B cell (primary cell): ENCODE measurements at regions not wholly inside any gene's neighbourhood (a gene's known extent, or its start where the extent isn't known, plus 50 kb on each side); places are given as distances from the start of the nearest gene placed in this dataset.

ENCODE experiments used
- ATAC-seq: fragments of 200-7000 bp; cut with Tn5 transposase; one replicate; pipeline ENCODE4 v1.10.0; 2021; ENCODE audit warnings: low read depth, mild to moderate bottlenecking, moderate number of reproducible peaks, moderate library complexity
- CTCF ChIA-PET: fragments of 350-600 bp; sonication (Branson Sonifier 250); formaldehyde crosslinking; loops from one replicate; lab custom pipeline; 2021; ENCODE audit warnings: antibody characterized with exemption, inconsistent platforms; lab: Charles Lee
- POLR2A ChIA-PET: fragments of 350-600 bp; sonication (Branson Sonifier 250); formaldehyde crosslinking; loops from one replicate; lab custom pipeline; 2021; ENCODE audit warnings: antibody characterized with exemption; lab: Charles Lee
- DNase-seq: peaks from one replicate; pipeline ENCODE4 v3.0.0; 2013
- H2AFZ ChIP-seq: 2 replicates; pipeline ENCODE4 v1.6.1; 2012; ENCODE audit warnings: mild to moderate bottlenecking, low read depth, low read length; ENCODE audit not compliant: insufficient read depth, poor library complexity, severe bottlenecking
- H3K27ac ChIP-seq, 2 donors: 1 replicate in 1 of 2; 2 replicates in 1 of 2; pipeline ENCODE4 v1.5.1; 2012 to 2013; ENCODE audit warnings: low read length in 2 of 2, mild to moderate bottlenecking in 2 of 2, moderate library complexity in 1 of 2
- H3K27me3 ChIP-seq, 4 experiments: fragments of 200-600 bp in 1 of 4; sonication (generic) in 1 of 4; replicated peaks in 1 of 4; 1 replicate in 2 of 4; 2 replicates in 2 of 4; pipeline versions ENCODE4 v1.6.1 to v1.7.0; 2013 to 2016; ENCODE audit warnings: low read length in 3 of 4, mild to moderate bottlenecking in 2 of 4, mixed read lengths in 1 of 4, moderate library complexity in 1 of 4; ENCODE audit not compliant: insufficient read depth in 4 of 4, control insufficient read depth in 3 of 4; ENCODE audit errors: control extremely low read depth in 1 of 4
- H3K36me3 ChIP-seq, 2 experiments: replicated peaks in 1 of 2; 1 replicate in 1 of 2; 2 replicates in 1 of 2; pipeline versions ENCODE4 v1.6.1 to v1.7.1; 2013; ENCODE audit warnings: low read length in 1 of 2; ENCODE audit not compliant: insufficient read depth in 2 of 2, control insufficient read depth in 1 of 2; ENCODE audit errors: control extremely low read depth in 1 of 2, extremely low read depth in 1 of 2
- H3K4me1 ChIP-seq, 2 donors: fragments of 200-600 bp in 1 of 2; sonication (generic) in 1 of 2; 1 replicate in 1 of 2; 2 replicates in 1 of 2; pipeline versions ENCODE4 v1.5.1 to v1.6.1; 2013 to 2017; ENCODE audit warnings: low read length in 2 of 2; ENCODE audit not compliant: control insufficient read depth in 2 of 2, insufficient read depth in 2 of 2
- H3K4me2 ChIP-seq: replicated peaks from 2 replicates; pipeline ENCODE3; 2012; ENCODE audit warnings: mild to moderate bottlenecking, low read depth, low read length; ENCODE audit not compliant: poor library complexity, severe bottlenecking
- H3K4me3 ChIP-seq, 5 experiments: fragments of 200-600 bp in 1 of 5; sonication (generic) in 1 of 5; 1 replicate in 3 of 5; 2 replicates in 2 of 5; pipeline versions ENCODE4 v1.5.1 to v1.7.0; 2011 to 2016; ENCODE audit warnings: low read length in 4 of 5, mild to moderate bottlenecking in 4 of 5, low read depth in 2 of 5, control low read depth in 1 of 5, moderate library complexity in 1 of 5; ENCODE audit not compliant: insufficient read depth in 1 of 5; ENCODE audit errors: control extremely low read depth in 1 of 5, extremely low read depth in 1 of 5
- H3K79me2 ChIP-seq: fragments of 200-600 bp; sonication (generic); one replicate; pipeline ENCODE4 v1.6.0; 2016; ENCODE audit warnings: low read length; ENCODE audit not compliant: control insufficient read depth, insufficient read depth
- H3K9ac ChIP-seq: fragments of 200-600 bp; sonication (generic); 2 replicates; pipeline ENCODE4 v1.6.1; 2017; ENCODE audit warnings: mild to moderate bottlenecking, low read length, moderate library complexity
- H3K9me3 ChIP-seq, 3 donors: one replicate each; pipeline versions ENCODE4 v1.6.1 to v1.7.1; 2013; ENCODE audit warnings: low read length in 2 of 3; ENCODE audit not compliant: control insufficient read depth in 2 of 3, insufficient read depth in 1 of 3; ENCODE audit errors: control extremely low read depth in 1 of 3
- H4K20me1 ChIP-seq: 2 replicates; pipeline ENCODE4 v1.6.0; 2012; ENCODE audit warnings: mild to moderate bottlenecking, low read length; ENCODE audit not compliant: insufficient read depth, control insufficient read depth, poor library complexity, severe bottlenecking
- H3K27ac Mint-ChIP-seq: one replicate; pipeline ENCODE4 v1.8.0; 2021; ENCODE audit warnings: mixed read lengths
- H3K27me3 Mint-ChIP-seq: one replicate; pipeline ENCODE4 v1.8.0; 2021; ENCODE audit warnings: mixed read lengths
- H3K4me1 Mint-ChIP-seq: one replicate; pipeline ENCODE4 v1.8.0; 2021; ENCODE audit warnings: mixed read lengths
- H3K4me3 Mint-ChIP-seq: one replicate; pipeline ENCODE4 v1.8.0; 2021; ENCODE audit warnings: mixed read lengths
- H3K9me3 Mint-ChIP-seq: one replicate; pipeline ENCODE4 v1.8.0; 2022; ENCODE audit warnings: mixed read lengths; ENCODE audit not compliant: insufficient read depth
- EZH2 ChIP-seq: IDR thresholded peaks from 2 replicates; pipeline ENCODE4 v1.6.1; 2012; ENCODE audit warnings: borderline replicate concordance, low read depth, mild to moderate bottlenecking, moderate library complexity, low read length; ENCODE audit not compliant: insufficient read depth, poor library complexity, severe bottlenecking
- WGBS: methylation state at CpG from one replicate; pipeline ENCODE4 v1.1.5; 2013; ENCODE audit warnings: missing lambda C conversion rate; ENCODE audit not compliant: insufficient coverage; 5-methylcytosine and 5-hydroxymethylcytosine counted together
- intact Hi-C: fragments of 100-400 bp; cut with micrococcal nuclease; formaldehyde crosslinking; loops from one replicate; pipeline ENCODE4 v1.10.0; 2022
- TF ChIP-seq, protein P1 (sequence below): fragments of 200-600 bp; IDR thresholded peaks from one replicate; pipeline ENCODE4 v1.8.0; 2022; ENCODE audit warnings: antibody characterized with exemption, mild to moderate bottlenecking

DNA sequence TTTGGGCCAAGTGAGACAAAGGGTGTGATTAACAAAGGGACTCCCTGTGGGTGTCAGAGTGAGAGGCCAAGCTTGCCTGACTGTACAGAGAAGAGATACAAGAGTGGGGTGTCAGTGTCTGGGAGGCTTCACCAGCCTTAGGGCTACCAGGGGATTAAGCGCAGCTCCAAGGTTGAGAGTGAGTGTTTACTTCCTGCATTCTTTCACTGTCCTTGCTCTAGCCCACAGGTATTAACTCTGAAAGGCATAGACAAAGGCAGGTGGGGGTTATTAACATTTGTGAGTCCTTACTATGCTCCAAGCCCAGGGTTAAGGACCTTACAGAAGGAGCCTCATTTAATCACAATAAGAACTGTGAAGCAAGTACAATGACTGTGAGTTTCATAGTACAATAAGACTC is 107.6 kb downstream of the IL20RB start:
- no peaks in the 10 kb centered on the region for H3K4me1 Mint-ChIP-seq
- 100% methylated on average over 1 of the region's 1 CpG for WGBS
- DNase-seq (no peak), ATAC-seq (no peak)
- no peak for TF ChIP-seq EZH2
- TF ChIP-seq, protein P1, sequence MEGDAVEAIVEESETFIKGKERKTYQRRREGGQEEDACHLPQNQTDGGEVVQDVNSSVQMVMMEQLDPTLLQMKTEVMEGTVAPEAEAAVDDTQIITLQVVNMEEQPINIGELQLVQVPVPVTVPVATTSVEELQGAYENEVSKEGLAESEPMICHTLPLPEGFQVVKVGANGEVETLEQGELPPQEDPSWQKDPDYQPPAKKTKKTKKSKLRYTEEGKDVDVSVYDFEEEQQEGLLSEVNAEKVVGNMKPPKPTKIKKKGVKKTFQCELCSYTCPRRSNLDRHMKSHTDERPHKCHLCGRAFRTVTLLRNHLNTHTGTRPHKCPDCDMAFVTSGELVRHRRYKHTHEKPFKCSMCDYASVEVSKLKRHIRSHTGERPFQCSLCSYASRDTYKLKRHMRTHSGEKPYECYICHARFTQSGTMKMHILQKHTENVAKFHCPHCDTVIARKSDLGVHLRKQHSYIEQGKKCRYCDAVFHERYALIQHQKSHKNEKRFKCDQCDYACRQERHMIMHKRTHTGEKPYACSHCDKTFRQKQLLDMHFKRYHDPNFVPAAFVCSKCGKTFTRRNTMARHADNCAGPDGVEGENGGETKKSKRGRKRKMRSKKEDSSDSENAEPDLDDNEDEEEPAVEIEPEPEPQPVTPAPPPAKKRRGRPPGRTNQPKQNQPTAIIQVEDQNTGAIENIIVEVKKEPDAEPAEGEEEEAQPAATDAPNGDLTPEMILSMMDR, result no peak
- Histone ChIP-seq H4K20me1 (no peaks in the 10 kb centered on the region), H2AFZ (no peak overlapping the region), H3K4me2 (no peak overlapping the region), H3K36me3 (no peaks in the 10 kb centered on the region), H3K79me2 (no peaks in the 10 kb centered on the region), H3K27ac (no peak overlapping the region), H3K4me3 (no peak overlapping the region), H3K27me3 (peaks cover 0 to 5% (median 0%) of the 10 kb centered on the region in 4 experiments), H3K9me3 (peaks cover 0 to 4% (median 0%) of the 10 kb centered on the region in 3 donors), H3K4me1 (no peaks in the 10 kb centered on the region), H3K9ac (no peak overlapping the region)
- H3K27me3 Mint-ChIP-seq, result peaks cover 3% of the 10 kb centered on the region
- no peaks in the 10 kb centered on the region for H3K9me3 Mint-ChIP-seq
- H3K27ac Mint-ChIP-seq, result no peak overlapping the region
- ChIA-PET CTCF (no interaction called here), POLR2A (no interaction called here)
- intact Hi-C loops, result no loop called here
- no peak overlapping the region for H3K4me3 Mint-ChIP-seq

GRCh38 chr3:137066092-137066491 is 108.3 kb downstream of the IL20RB start:
- no peak overlapping the region for H2AFZ ChIP-seq
- no peak overlapping the region for H3K4me2 ChIP-seq
- no peaks in the 10 kb centered on the region for H3K4me1 Mint-ChIP-seq
- H3K36me3 ChIP-seq, result no peaks in the 10 kb centered on the region
- H3K9ac ChIP-seq, result no peak overlapping the region
- ATAC-seq (no peak), DNase-seq (no peak)
- H3K4me3 ChIP-seq, result no peak overlapping the region
- no peak overlapping the region for H3K4me3 Mint-ChIP-seq
- peaks cover 0 to 5% (median 0%) of the 10 kb centered on the region in 4 experiments for H3K27me3 ChIP-seq
- ChIA-PET POLR2A (no interaction called here), CTCF (no interaction called here)
- H3K27ac Mint-ChIP-seq, result no peak overlapping the region
- no peaks in the 10 kb centered on the region for H3K9me3 Mint-ChIP-seq
- H3K9me3 ChIP-seq, result peaks cover 0 to 4% (median 0%) of the 10 kb centered on the region in 3 donors
- no peak overlapping the region for H3K27ac ChIP-seq
- no peaks in the 10 kb centered on the region for H3K4me1 ChIP-seq
- WGBS, result 90% methylated on average over 1 of the region's 2 CpGs
- intact Hi-C loops, result no loop called here
- no peaks in the 10 kb centered on the region for H3K27me3 Mint-ChIP-seq
- no peaks in the 10 kb centered on the region for H3K79me2 ChIP-seq
- no peaks in the 10 kb centered on the region for H4K20me1 ChIP-seq
- no peak for TF ChIP-seq EZH2
- TF ChIP-seq, protein P1, result no peak
